ENCODE measurements at regions not wholly inside any gene's neighbourhood (a gene's known extent, or its start where the extent isn't known, plus 50 kb on each side); places are given as distances from the start of the nearest gene placed in this dataset.
"Not testable (repeated sequence)": the region's sequence is repeated elsewhere in the genome, so short reads cannot be mapped to it uniquely, and the experiment has no call there.

- DNase-seq (ENCODE audit: low read depth in 2 of 2), result not testable (repeated sequence)
Observed at GRCh38 chr4:183044924-183045640, 54.0 kb upstream of the WWC2 start.

GRCh38 chr4:183038436-183038835, 60.6 kb upstream of the WWC2 start:
- no peak for DNase-seq (ENCODE audit: low read depth in 2 of 2)

- DNase-seq (ENCODE audit: low read depth in 2 of 2), result no peak
Observed at GRCh38 chr4:183035726-183036415, 63.2 kb upstream of the WWC2 start.

- no peak for DNase-seq (ENCODE audit: low read depth in 2 of 2)
Observed at GRCh38 chr4:183035256-183035655, 63.8 kb upstream of the WWC2 start.

- DNase-seq (ENCODE audit: low read depth in 2 of 2), result no peak
Observed at GRCh38 chr4:183030823-183031222, 68.2 kb upstream of the WWC2 start.

GRCh38 chr4:183030309-183030708, 68.7 kb upstream of the WWC2 start:
- DNase-seq (ENCODE audit: low read depth in 2 of 2), result no peak

- DNase-seq (ENCODE audit: low read depth in 2 of 2), result no peak
Observed at GRCh38 chr4:183029365-183029764, 69.7 kb upstream of the WWC2 start.

GRCh38 chr4:183026701-183027100, 72.4 kb upstream of the WWC2 start:
- DNase-seq (ENCODE audit: low read depth in 2 of 2), result no peak

- DNase-seq (ENCODE audit: low read depth in 2 of 2), result no peak
Observed at GRCh38 chr4:183022617-183023016, 76.4 kb upstream of the WWC2 start.

- DNase-seq (ENCODE audit: low read depth in 2 of 2), result no peak
Observed at GRCh38 chr4:183017962-183018361, 81.1 kb upstream of the WWC2 start.

GRCh38 chr4:183014361-183015084, 84.5 kb upstream of the WWC2 start:
- DNase-seq (ENCODE audit: low read depth in 2 of 2), result no peak

GRCh38 chr4:183013730-183014002, 85.4 kb upstream of the WWC2 start:
- DNase-seq (ENCODE audit: low read depth in 2 of 2), result no peak

- no peak for DNase-seq (ENCODE audit: low read depth in 2 of 2)
Observed at GRCh38 chr4:183012879-183013729, 86.0 kb upstream of the WWC2 start.

GRCh38 chr4:183011213-183011907, 87.7 kb upstream of the WWC2 start:
- no peak for DNase-seq (ENCODE audit: low read depth in 2 of 2)

GRCh38 chr4:183008492-183008891, 90.6 kb upstream of the WWC2 start:
- no peak for DNase-seq (ENCODE audit: low read depth in 2 of 2)

GRCh38 chr4:183004370-183004769, 87.2 kb upstream of the DCTD start:
- not testable (repeated sequence) for DNase-seq (ENCODE audit: low read depth in 2 of 2)

- no peak for DNase-seq (ENCODE audit: low read depth in 2 of 2)
Observed at GRCh38 chr4:182994171-182994570, 77.0 kb upstream of the DCTD start.

GRCh38 chr4:182978152-182978827, 61.1 kb upstream of the DCTD start:
- no peak for DNase-seq (ENCODE audit: low read depth in 2 of 2)

- DNase-seq (ENCODE audit: low read depth in 2 of 2), result peak in 1 of 2 experiments; percentile 2
Observed at GRCh38 chr4:182975806-182976205, 58.6 kb upstream of the DCTD start.

GRCh38 chr4:182973941-182974340, 56.8 kb upstream of the DCTD start:
- DNase-seq (ENCODE audit: low read depth in 2 of 2), result no peak

GRCh38 chr4:182973511-182973911, 56.3 kb upstream of the DCTD start:
- no peak for DNase-seq (ENCODE audit: low read depth in 2 of 2)

Data from stimulated activated CD4-positive, alpha-beta T cell treated with anti-CD3 and anti-CD28 coated beads, Interleukin-12 subunit alpha, Interleukin-12 subunit beta, amount 100 ng/mL, for 24 hours (primary cell).